ENCODE measurements at regions not wholly inside any gene's neighbourhood (a gene's known extent, or its start where the extent isn't known, plus 50 kb on each side); places are given as distances from the start of the nearest gene placed in this dataset.
"Not testable (repeated sequence)": the region's sequence is repeated elsewhere in the genome, so short reads cannot be mapped to it uniquely, and the experiment has no call there.

DNA sequence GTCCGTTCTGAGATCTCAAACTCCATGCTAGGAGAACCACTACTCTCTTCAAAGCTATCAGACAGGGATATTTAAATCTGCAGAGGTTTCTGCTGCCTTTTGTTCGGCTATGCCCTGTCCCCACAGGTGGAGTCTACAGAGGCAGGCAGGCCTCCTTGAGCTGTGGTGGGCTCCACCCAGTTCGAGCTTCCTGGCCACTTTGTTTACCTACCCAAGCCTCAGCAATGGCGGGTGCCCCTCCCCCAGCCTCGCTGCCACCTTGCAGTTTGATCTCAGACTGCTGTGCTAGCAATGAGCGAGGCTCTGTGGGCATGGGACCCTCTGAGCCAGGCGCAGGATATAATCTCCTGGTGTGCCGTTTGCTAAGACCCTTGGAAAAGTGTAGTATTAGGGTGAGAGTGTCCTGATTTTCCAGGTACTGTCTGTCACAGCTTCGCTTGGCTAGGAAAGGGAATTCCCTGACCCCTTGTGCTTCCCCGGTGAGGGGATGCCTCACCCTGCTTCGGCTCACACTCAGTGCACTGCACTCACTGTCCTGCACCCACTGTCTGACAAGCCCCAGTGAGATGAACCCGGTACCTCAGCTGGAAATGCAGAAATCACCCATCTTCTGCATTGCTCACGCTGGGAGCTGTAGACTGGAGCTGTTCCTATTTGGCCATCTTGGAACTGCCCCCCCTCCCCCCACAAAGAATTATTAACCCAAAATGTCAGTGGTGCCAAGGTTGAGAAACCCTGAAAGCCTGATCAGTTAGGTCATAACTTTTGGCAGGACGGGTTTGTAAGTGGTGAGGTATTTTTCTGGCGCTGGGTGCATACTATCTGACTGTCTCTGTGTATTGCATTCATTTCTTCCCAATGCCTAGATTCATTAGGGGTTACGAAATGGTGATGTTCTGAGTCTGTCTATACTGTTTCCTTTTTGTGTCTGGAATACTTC is 181.4 kb downstream of the TEX29 start:
- DNase-seq, ATAC-seq: not testable (repeated sequence)

DNA sequence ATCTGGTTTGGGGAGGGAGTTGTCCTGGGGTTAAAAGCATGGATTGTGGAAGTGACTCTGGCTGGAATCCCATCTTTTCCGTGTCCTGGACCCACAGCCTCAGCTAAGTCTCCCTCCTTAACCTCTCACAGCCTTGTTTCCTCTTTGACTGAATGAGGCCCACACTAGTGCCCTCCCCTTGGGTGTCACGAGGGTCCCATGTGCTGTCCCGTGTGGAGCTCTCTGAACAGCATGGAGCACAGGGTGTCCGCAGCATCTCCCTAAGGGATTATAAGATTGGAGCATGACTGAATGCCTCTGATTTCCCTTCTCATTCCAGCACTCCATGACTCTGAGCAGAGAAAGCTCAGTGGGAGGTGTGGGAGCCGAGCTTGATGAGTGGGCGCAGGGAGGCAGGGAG is 182.5 kb downstream of the TEX29 start:
- ATAC-seq (no peak), DNase-seq (no peak)

DNA sequence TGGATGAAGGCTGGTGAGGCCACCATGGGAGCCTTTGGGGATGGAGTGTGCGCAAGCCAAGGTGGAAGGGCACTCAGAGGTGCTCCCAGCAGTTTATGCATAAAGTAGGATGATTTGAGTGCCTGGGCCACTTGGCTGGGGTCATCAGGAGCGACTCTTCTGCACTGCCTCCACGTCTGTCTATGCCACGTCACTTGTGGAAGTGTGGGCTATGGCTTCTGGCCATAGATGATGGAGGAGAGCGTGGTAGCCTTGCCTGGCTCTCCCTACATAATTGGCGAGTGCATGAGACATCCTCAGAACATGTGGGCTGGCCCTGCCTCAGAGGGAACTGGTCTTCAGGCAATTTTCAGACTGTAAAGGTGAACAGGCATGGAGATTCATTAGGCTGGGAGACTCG is 182.9 kb downstream of the TEX29 start:
- ATAC-seq (no peak), DNase-seq (no peak)

GRCh38 chr13:111503905-111504695 is 183.7 kb downstream of the TEX29 start:
- no peak for ATAC-seq
- no peak for DNase-seq

- no peak for ATAC-seq
- no peak for DNase-seq
Measured at GRCh38 chr13:111505175-111505777, 184.8 kb downstream of the TEX29 start.

GRCh38 chr13:111506125-111506524 is 185.7 kb downstream of the TEX29 start:
- DNase-seq (no peak), ATAC-seq (no peak)

DNA sequence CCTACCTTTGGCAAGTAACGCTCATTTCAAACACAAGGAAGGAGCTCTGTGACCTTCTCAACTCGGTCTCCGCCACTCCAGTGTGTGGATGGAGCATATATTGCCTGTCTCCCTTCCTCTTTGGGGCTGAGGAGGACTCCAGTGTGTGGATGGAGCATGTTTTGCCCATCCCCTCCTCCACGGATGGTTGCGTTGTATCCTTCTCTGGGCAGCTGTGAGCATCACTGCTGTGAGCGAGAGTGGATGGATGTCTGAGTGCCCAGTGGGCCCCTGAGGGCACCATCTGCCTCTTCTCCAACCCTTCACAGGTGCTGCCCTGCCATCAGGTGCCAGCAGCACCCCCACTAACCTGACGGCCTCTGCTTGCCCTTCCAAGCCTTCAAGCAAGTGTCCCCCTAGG is 186.2 kb downstream of the TEX29 start:
- ATAC-seq (no peak), DNase-seq (no peak)

DNA sequence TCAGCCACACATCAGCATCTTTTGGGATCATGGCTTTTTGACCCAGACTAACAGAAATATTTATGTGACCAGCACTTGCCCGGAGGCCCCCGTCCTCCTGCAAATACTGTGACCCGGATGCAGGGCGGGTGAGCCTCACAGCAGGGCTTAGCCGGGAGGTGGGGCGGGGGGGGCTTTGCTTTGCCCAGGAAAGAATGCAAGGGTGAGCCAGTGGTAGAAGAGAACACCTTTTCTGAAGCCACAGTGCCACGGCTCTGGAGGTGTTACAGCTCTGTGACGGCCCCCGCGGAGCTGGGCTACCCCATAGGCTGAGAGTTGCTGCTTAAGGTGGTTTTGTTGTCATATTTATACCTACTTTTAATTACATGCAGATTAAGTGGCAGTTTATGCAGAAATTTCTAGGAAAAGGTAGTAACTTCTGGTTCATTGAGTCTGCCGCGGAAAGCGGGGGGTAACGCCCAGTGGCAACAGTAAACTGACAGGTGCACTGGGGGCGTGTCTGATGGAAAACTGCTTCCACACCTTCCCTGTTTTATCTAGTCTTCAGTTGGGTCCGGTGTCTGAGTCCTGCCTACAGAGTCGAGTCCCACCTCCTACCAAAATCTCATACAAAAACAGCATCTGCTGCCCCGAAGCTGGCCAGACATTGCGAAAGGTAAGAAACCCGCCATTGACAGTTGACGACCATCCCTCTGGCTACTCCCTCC is 187.9 kb downstream of the TEX29 start:
- ATAC-seq = no peak
- no peak for DNase-seq

DNA sequence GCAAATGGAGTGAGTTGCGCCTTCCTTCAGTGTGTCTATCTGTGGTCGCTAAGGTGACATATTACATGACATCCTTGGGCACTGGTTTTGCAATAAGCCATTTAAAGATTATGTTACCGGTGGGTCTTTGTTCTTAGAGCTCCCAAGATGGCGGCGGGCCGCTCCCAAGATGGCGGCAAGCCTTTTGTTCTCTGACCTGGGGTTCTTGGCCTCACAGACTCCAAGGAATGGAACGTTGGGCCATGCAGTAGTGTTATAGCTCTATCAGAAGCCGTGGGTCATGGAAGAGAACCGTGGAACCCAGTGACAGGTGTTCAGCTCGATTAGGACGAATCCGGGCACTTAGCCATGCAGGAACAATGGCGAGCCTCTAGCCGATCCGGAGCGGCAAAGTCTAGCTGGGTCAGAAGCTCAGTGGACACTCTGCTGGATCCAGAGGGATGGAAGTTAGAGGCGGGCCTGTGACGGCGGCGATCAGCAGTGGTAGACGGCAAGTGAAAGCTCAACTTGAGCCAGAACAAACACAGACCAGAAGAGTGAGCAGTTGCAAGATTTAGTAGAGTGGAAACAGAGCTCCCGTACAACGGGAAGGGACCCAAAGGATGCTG is 188.6 kb downstream of the TEX29 start:
- DNase-seq = no peak
- ATAC-seq = no peak

GRCh38 chr13:111510502-111511218 is 190.2 kb downstream of the TEX29 start:
- DNase-seq (no peak), ATAC-seq (no peak)

DNA sequence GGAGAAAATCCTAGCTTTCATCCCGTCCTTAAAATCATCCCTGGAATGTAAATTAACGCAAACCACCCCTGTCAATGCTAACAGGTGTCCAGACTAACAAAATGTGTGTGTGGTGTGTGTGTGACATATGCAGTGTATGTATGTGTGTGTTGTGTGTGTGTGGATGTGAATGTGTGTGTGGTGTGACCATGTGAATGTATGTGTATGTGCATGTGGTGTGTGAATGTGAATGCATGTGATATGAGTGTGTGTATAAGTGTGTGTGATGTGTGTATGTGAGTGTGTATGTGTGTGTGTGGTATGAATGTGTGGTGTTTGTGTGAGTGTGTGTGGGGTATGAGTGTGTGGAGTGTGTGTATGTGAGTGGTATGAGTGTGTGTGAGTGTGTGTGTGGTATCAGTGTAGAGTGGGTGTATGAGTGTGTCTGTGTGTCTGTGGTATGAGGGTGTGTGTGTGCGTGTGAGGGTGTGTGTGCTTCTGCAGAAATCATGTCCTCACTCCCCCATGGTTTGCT is 190.8 kb downstream of the TEX29 start:
- DNase-seq = no peak
- ATAC-seq = no peak

GRCh38 chr13:111511805-111512504 is 191.5 kb downstream of the TEX29 start:
- ATAC-seq = no peak
- no peak for DNase-seq

DNA sequence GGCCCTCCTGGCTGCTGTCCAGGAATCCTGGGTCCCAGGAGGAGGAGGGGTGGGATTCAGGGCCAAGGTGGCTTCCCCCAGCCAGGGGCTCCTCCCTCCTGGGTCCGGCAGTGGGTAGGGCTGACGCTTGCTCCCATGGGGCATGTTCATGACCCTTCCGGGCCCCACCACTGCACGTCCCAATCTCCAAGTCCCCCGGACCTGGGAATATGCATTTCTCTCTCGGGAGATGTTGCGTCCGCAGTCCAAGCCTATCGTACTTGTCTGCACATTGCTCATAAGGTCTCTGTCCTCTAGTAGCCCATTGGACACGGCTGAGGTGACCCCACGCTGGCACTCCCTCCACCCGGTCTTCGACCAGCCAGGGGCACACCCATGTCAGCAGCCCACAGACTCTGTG is 192.3 kb downstream of the TEX29 start:
- no peak for ATAC-seq
- no peak for DNase-seq

- DNase-seq (no peak), ATAC-seq (no peak)
Measured at GRCh38 chr13:111513766-111514609, 193.5 kb downstream of the TEX29 start.

- DNase-seq (no peak), ATAC-seq (no peak)
Measured at GRCh38 chr13:111514610-111515306, 194.3 kb downstream of the TEX29 start.

- DNase-seq (no peak), ATAC-seq (no peak)
Measured at GRCh38 chr13:111515307-111515617, 194.8 kb downstream of the TEX29 start.

DNA sequence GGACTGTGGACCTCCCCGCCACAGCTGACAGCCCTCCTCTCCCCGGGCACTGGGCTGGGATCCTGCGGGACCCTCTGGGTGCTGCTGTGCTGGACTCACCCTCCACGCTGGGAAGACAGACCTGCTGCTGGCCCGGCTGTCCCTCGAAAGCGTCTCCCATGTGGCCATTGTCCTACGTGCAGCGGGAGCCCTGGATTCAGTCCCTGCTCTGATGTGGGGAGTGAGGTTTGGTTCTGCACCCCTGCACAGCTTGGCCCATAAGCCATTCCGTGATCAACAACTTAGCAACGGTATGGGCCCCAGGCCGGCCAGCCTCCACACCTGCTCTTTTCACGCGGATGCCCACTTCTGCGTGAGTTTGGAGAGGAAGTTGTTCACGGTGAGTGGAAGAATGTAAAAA is 195.2 kb downstream of the TEX29 start:
- no peak for ATAC-seq
- DNase-seq = no peak

- ATAC-seq (no peak), DNase-seq (no peak)
Measured at GRCh38 chr13:111516712-111517640, 196.5 kb downstream of the TEX29 start.

Data from stimulated activated naive CD8-positive, alpha-beta T cell treated with anti-CD3 and anti-CD28 coated beads, Interleukin-15, Interleukin-2, amounts not matched to agents 100 U/mL and 50 U/mL, for 24 hours (primary cell).